ENCODE measurements at regions not wholly inside any gene's neighbourhood (a gene's known extent, or its start where the extent isn't known, plus 50 kb on each side); places are given as distances from the start of the nearest gene placed in this dataset.

- intact Hi-C loops (cut with micrococcal nuclease), result no loop called here
- no peak for FAIRE-seq
- BruUV-seq (replicated peaks), result no TSS peak
Measured at GRCh38 chr16:52727441-52727840, 180.5 kb upstream of the TOX3 start.

More at GRCh38 chr16:52727441-52727840, 180.5 kb upstream of the TOX3 start:
- no peak for DNase-seq (ENCODE audit: extremely low read depth in 1 of 4, low spot score in 3 of 4)
- H3K9me1 ChIP-seq (ENCODE audit: control insufficient read depth, insufficient read depth, low read length), result no peaks in the 10 kb centered on the region
- WGBS (ENCODE audit: insufficient coverage, low coverage, missing lambda C conversion rate), result 3% methylated on average over 2 of the region's 2 CpGs
- H2AFZ ChIP-seq (ENCODE audit: low read depth, low read length), result no peak overlapping the region
- H3K4me2 ChIP-seq (ENCODE audit: insufficient read depth, low read length), result no peak overlapping the region
- no peaks in the 10 kb centered on the region for H3K9me3 ChIP-seq (replicated peaks; ENCODE audit: control insufficient read depth, insufficient read depth, low read depth, low read length)
- CTCF ChIA-PET (ENCODE audit: low intra/inter-chr PET ratio), result no interaction called here
- H3K27ac ChIP-seq (ENCODE audit: extremely low read depth, low read depth, low read length), result no peak overlapping the region
- POLR2A ChIA-PET, result no interaction called here
- no peak for ATAC-seq
- in situ Hi-C loops (cut with MboI), result no loop called here
- no peaks in the 10 kb centered on the region for H3K27me3 ChIP-seq (ENCODE audit: control insufficient read depth in 2 of 2, insufficient read depth in 2 of 2, low read length in 2 of 2)
- H4K20me1 ChIP-seq (replicated peaks; ENCODE audit: control insufficient read depth, insufficient read depth, low read length), result no peaks in the 10 kb centered on the region
- no peak overlapping the region for H3K9ac ChIP-seq (ENCODE audit: insufficient read depth in 1 of 2, low read depth in 2 of 2, low read length in 2 of 2)
- no peaks in the 10 kb centered on the region for H3K79me2 ChIP-seq (ENCODE audit: control insufficient read depth, insufficient read depth, low read length)
- no peaks in the 10 kb centered on the region for H3K4me1 ChIP-seq (replicated peaks in 1 of 2; ENCODE audit: control insufficient read depth in 2 of 2, insufficient read depth in 2 of 2, low read length in 2 of 2)
- TF ChIP-seq ZNF696 (CRISPR knock-in tag; conservative IDR thresholded peaks at IDR 0.05), result no peak
- no peak for TF ChIP-seq ZNF133 (CRISPR knock-in tag; IDR thresholded peaks at IDR 0.05)
- TF ChIP-seq SP2 (IDR thresholded peaks at IDR 0.05; ENCODE audit: extremely low read depth, low read depth, low read length, poor library complexity, severe bottlenecking), result no peak
- TF ChIP-seq SNRNP70 (optimal IDR thresholded peaks at IDR 0.05; ENCODE audit: low read depth, low read length), result no peak
- no peak for TF ChIP-seq BRF1 (IDR thresholded peaks at IDR 0.05; ENCODE audit: borderline replicate concordance, extremely low read depth, insufficient read length)
- no peak for TF ChIP-seq ARID3B (CRISPR knock-in tag; IDR thresholded peaks at IDR 0.05; ENCODE audit: borderline replicate concordance)
- TF ChIP-seq ZNF76 (CRISPR knock-in tag; IDR thresholded peaks at IDR 0.05; ENCODE audit: borderline replicate concordance), result no peak
- TF ChIP-seq RBM14 (IDR thresholded peaks at IDR 0.05; ENCODE audit: borderline replicate concordance, insufficient read depth, low read depth, low read length), result no peak
- TF ChIP-seq MCM7 (IDR thresholded peaks at IDR 0.05), result no peak
- TF ChIP-seq LEF1 (IDR thresholded peaks at IDR 0.05), result no peak
- TF ChIP-seq SRSF9 (IDR thresholded peaks at IDR 0.05; ENCODE audit: borderline replicate concordance, low read depth, low read length), result no peak
- no peak for TF ChIP-seq SMARCA5 (IDR thresholded peaks at IDR 0.05)
- TF ChIP-seq PREB (CRISPR knock-in tag; IDR thresholded peaks at IDR 0.05), result no peak
- no peak for TF ChIP-seq MLX (CRISPR knock-in tag; conservative IDR thresholded peaks at IDR 0.05)
- no peak for TF ChIP-seq ZNF398 (CRISPR knock-in tag; IDR thresholded peaks at IDR 0.05)
- no peak for TF ChIP-seq ZNF143 (CRISPR knock-in tag; IDR thresholded peaks at IDR 0.05)
- no peak for TF ChIP-seq ILF3 (IDR thresholded peaks at IDR 0.05; ENCODE audit: borderline replicate concordance)
- TF ChIP-seq JUN (IDR thresholded peaks at IDR 0.05; ENCODE audit: borderline replicate concordance, low read depth, low read length), result no peak
- TF ChIP-seq JUN (CRISPR knock-in tag; IDR thresholded peaks at IDR 0.05; ENCODE audit: borderline replicate concordance), result no peak
- H3K36me3 ChIP-seq (ENCODE audit: control insufficient read depth, insufficient read depth, low read length), result no peaks in the 10 kb centered on the region
- no peak overlapping the region for H3K4me3 ChIP-seq
